ENCODE measurements at regions not wholly inside any gene's neighbourhood (a gene's known extent, or its start where the extent isn't known, plus 50 kb on each side); places are given as distances from the start of the nearest gene placed in this dataset.
"Not testable (repeated sequence)": the region's sequence is repeated elsewhere in the genome, so short reads cannot be mapped to it uniquely, and the experiment has no call there.

DNA sequence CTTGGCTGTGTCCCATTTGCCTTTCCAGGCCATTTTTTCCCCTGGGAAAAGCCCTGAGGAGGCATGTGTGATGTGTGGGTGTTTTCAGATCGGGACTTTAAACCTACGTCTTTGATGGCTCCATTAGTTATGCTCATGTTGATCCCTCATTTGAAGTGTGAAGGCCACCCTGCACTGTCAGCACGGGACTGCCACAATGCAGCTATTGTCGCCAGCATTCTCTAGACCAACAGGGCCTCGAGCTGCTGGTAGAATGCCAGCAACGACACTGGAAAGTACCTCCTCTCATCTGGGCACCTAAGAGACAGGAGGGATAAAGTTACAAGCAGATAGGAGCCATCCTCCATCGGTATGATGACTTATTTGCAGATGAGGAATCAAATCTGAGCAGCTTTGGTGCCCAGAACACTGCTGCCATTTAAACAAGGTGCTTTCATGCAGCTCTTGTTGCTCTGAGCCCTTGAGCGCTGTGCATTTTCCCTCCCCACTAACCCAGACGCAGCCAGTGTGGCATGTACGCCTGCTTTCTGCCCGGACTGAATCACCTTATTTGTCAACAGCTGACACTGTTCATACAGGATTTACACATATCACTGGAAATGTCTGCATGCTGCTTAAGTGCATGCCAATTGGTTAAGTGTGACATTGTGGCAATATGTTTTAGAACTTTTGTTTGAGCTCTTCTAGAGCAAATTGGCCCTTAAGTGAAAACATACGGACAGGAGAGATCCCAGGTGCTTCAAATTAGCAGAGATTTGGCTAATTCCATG, 175.0 kb upstream of the PITRM1 start:
- no peak for DNase-seq (ENCODE audit: low read depth)

DNA sequence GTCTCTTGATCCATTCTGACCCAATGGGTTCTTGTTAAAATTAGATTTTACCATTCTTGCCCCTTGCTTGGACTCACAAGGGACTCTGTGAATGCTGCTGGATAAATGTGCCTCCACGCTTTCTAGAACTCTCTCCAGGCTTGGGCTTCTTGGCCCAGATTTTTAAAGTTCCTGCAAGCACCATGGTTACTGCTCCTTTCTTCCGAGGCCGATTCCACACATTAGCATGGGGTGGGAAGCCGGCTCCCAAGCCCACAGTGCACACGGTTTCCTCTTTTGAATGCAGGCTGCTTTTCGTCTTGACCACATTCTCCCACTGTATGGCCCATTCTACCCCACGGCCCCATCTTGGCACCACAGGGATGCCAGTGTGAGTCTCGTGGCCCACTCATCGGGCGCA, 174.3 kb upstream of the PITRM1 start:
- DNase-seq (ENCODE audit: low read depth) = no peak

DNA sequence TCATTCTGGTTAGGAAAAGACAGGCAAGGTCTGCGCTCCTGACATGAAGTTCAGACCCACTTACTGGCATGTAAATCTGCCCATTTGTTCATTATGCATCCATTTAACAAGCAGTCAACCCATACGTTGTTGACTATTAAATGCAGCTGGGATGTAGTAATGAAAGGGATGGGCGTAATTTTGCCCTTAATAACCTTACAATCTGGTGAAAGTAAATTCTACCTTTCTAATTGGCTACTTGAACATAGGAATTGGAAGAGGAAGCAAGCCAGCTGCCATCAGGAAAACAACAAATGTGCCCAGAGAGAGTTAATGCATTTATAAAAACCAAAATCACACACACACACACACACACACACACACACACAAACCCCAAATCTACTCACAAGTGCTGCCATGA, 170.2 kb upstream of the PITRM1 start:
- DNase-seq (ENCODE audit: low read depth) = no peak

DNA sequence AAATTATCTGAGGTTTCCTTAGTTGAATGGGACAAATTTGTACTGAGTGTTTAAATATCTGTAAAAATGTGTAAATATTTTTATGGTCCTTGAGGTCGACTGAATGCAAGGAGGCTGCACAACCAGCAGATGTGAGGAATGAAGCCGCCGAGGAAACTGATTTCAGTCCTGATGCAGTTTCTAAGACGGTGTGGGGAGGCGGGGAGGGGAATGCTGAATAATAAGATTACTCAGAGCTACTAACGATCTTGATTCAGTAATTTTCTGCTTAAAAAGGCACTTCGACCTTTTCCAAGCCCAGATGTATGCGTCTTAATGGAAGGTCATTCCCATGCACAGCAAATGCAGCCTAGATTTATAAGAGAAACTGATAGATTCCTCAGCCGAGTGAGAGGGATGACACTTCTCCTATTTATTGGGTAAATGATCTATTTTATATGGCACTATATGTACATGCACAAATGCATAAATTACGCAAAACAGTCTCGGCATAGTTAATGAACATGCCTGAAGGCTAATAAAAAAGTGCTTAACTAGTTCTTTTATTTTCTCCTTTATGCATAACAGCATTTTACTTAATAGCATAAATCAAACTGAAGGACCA, 167.6 kb upstream of the PITRM1 start:
- no peak for DNase-seq (ENCODE audit: low read depth)

GRCh38 chr10:3339531-3339950, 167.0 kb upstream of the PITRM1 start:
- no peak for DNase-seq (ENCODE audit: low read depth)

- DNase-seq (ENCODE audit: low read depth) = no peak
Observed at GRCh38 chr10:3339121-3339520, 166.5 kb upstream of the PITRM1 start.

- no peak for DNase-seq (ENCODE audit: low read depth)
Observed at GRCh38 chr10:3337741-3338140, 165.2 kb upstream of the PITRM1 start.

DNA sequence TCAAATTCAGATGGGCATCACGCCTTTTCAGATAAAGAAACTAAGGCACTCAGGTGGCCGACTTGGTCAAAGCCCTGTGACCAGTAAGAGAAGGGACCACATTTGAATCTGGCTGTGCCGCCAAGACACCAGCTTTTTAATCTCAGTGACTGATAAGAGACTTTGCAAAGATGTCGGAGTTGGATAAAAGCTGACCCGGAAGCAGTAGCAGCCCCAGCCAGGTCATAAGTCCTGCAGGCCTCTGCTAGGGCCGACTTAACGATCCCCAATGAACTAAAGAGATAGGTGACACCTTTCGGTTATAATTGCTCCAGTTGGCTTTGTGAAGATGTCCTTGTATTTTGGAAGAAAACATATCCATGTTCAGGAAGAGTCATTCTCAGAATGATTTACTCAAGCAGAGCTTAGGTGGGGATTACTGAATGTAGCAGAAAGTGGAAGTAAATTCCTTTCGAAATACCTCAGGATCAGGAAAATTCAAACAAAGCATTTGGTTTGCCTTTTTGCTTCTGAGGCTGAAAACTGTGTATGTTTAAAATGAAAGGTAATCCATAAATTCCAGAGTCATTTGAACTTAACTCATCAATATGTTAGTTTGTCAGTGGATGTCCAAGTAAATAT, 164.2 kb upstream of the PITRM1 start:
- DNase-seq (ENCODE audit: low read depth) = no peak

DNA sequence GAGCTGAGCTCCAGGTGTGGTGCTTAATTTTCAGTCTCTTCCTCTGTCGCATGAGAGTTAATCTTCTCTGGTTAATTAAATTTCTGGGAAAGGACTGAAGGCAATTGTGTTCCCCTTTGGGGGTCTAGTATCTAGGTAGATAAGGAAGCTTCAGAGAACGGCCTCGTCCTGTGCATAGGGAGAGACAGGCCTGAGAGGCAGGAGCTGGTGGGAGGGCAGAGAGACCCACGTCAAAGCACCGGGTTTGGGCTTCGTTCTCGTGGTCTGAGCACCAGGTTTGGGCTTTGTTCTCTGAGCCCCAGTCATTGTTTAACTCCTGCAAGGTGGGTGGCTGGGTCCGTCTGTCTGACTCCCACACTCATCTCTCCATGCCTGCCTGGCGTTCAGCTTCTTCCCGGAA, 160.8 kb upstream of the PITRM1 start:
- DNase-seq (ENCODE audit: low read depth) = no peak

- DNase-seq (ENCODE audit: low read depth) = no peak
Observed at GRCh38 chr10:3331690-3332230, 159.2 kb upstream of the PITRM1 start.

GRCh38 chr10:3331187-3331586, 158.6 kb upstream of the PITRM1 start:
- no peak for DNase-seq (ENCODE audit: low read depth)

GRCh38 chr10:3330663-3331062, 158.1 kb upstream of the PITRM1 start:
- no peak for DNase-seq (ENCODE audit: low read depth)

DNA sequence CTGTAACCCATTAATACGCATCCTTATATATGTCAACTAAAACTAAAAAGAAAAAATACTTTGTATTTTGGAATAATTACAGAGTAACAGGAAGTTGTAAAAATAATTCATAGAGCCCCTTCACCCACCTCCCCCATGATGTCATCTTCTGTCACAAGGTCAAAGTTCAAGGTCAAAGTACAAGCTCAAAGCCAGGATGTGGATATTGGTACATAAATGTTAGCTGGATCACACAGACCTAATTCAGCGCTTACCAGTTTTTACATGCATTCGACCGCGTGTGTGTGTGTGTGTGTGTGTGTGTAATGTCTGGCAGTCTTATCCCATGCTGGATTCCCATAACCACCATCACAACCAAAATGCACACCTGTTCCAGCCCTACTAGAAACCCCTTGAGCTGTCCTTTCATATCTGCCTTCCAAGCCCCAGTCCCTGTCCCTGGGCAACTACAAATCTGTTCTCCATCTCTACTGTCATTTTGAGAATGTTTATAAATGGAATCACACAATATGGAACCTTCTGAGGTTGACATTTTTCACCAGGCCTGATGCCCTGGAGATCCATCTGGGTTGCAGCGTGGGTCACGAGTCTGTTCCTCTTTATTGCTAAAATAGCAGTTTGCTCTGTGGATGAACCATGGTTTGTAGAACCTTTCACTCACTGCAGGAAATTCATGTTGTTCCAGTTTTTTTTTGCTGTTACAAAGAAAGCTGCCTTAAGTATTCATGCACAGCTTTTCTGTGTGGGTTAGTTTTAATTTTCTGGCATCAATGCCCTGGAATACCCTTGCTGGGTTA, 153.6 kb upstream of the PITRM1 start:
- no peak for DNase-seq (ENCODE audit: low read depth)

GRCh38 chr10:3324612-3325038, 152.0 kb upstream of the PITRM1 start:
- DNase-seq (ENCODE audit: low read depth) = no peak

- DNase-seq (ENCODE audit: low read depth) = no peak
Observed at GRCh38 chr10:3323865-3324498, 151.4 kb upstream of the PITRM1 start.

- no peak for DNase-seq (ENCODE audit: low read depth)
Observed at GRCh38 chr10:3321123-3321522, 148.5 kb upstream of the PITRM1 start.

DNA sequence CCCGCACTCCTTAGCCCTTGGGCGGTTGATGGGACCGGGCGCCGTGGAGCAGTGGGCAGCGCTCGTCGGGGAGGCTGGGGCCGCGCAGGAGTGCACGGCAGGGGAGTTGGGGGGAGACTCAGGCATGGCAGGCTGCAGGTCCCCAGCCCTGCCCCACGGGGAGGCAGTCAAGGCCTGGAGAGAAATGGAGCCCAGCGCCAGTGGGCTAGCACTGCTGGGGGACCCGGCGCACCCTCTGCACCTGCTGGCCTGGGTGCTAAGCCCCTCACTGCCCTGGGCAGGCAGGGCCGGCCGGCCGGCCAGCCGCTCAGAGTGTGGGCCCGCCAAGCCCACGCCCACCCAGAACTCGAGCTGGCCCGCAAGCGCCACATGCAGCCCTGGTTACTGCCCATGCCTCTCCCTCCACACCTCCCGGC, 147.2 kb upstream of the PITRM1 start:
- no peak for DNase-seq (ENCODE audit: low read depth)

GRCh38 chr10:3318480-3318807, 145.9 kb upstream of the PITRM1 start:
- not testable (repeated sequence) for DNase-seq (ENCODE audit: low read depth)

- DNase-seq (ENCODE audit: low read depth) = not testable (repeated sequence)
Observed at GRCh38 chr10:3317553-3318479, 145.2 kb upstream of the PITRM1 start.

DNA sequence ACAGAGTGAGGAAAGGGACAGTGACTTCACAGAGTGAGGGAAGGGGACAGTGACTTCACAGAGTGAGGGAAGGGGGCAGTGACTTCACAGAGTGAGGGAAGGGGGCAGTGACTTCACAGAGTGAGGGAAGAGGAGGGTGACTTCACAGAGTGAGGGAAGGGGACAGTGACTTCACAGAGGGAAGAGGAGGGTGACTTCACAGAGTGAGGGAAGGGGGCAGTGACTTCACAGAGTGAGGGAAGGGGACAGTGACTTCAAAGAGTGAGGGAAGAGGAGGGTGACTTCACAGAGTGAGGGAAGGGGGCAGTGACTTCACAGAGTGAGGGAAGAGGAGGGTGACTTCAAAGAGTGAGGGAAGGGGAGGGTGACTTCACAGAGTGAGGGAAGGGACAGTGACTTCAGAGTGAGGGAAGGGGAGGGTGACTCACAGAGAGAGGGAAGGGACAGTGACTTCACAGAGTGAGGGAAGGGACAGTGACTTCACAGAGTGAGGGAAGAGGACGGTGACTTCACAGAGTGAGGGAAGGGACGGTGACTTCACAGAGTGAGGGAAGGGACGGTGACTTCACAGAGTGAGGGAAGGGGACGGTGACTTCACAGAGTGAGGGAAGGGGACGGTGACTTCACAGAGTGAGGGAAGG, 142.0 kb upstream of the PITRM1 start:
- DNase-seq (ENCODE audit: low read depth) = not testable (repeated sequence)
